ENCODE measurements at regions not wholly inside any gene's neighbourhood (a gene's known extent, or its start where the extent isn't known, plus 50 kb on each side); places are given as distances from the start of the nearest gene placed in this dataset.

- FAIRE-seq (no peak), DNase-seq (peak in 1 of 5 donors; percentile 1)
- H3K4me3 ChIP-seq (ENCODE audit: low read length in 3 of 3): no peak overlapping the region
- TF ChIP-seq CTCF (IDR thresholded peaks at IDR 0.05; ENCODE audit: borderline replicate concordance, extremely low read depth, insufficient read depth): no peak
- intact Hi-C loops (cut with DNase I): no loop called here
- no peaks in the 10 kb centered on the region for H3K27me3 ChIP-seq (ENCODE audit: control insufficient read depth, insufficient read depth, low read length)
- H3K9ac ChIP-seq (ENCODE audit: low read length in 3 of 3): no peak overlapping the region
- H3K27ac ChIP-seq (ENCODE audit: low read depth in 2 of 2, low read length in 2 of 2): no peak overlapping the region
- no peaks in the 10 kb centered on the region for H3K9me3 ChIP-seq (ENCODE audit: control insufficient read depth in 2 of 3, insufficient read depth in 1 of 3, low read length in 3 of 3)
- H3K4me1 ChIP-seq (ENCODE audit: control insufficient read depth in 2 of 3, insufficient read depth in 2 of 3, low read depth in 1 of 3, low read length in 3 of 3): no peaks in the 10 kb centered on the region
- H3K36me3 ChIP-seq (ENCODE audit: control insufficient read depth in 2 of 3, insufficient read depth in 3 of 3, low read length in 3 of 3): no peaks in the 10 kb centered on the region
Observed at GRCh38 chr11:123253223-123253622, 58.2 kb upstream of the CLMP start.

DNA sequence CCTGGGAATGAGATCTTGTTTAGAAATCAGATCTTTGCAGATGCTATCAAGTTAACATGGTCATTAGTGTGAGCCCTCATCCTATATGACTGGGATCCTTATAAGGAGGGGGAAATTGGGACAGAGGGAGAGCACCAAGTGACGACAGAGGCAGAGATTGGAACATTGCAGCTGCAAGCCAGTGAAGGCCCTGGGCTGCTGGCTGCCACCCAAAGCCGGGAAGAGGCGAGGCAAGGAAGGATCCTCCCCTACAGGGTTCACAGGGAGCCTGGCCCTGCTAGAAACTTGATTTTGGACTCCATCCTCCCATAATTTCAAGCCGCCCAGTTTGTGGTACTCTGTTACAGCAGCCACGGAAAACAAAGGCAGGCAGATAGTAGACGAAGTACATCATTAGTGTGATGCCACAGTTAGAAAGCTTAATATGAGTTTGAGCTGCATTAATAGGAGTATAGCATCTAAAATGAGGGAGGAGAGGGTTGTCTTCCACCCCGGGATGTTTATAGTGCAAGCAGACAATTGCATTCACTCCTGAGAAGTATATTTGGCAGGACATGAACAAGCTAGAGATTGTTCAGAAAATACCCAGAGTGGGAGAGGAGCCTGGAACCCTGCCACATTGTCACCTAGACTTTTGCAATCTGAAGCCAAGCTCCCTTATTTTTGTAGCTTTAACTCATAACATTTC lies 56.8 kb upstream of the CLMP start:
- H3K4me3 ChIP-seq (ENCODE audit: low read length in 3 of 3): no peak overlapping the region
- no peaks in the 10 kb centered on the region for H3K4me1 ChIP-seq (ENCODE audit: control insufficient read depth in 2 of 3, insufficient read depth in 2 of 3, low read depth in 1 of 3, low read length in 3 of 3)
- intact Hi-C loops (cut with DNase I): no loop called here
- no peaks in the 10 kb centered on the region for H3K27me3 ChIP-seq (ENCODE audit: control insufficient read depth, insufficient read depth, low read length)
- H3K36me3 ChIP-seq (ENCODE audit: control insufficient read depth in 2 of 3, insufficient read depth in 3 of 3, low read length in 3 of 3): no peaks in the 10 kb centered on the region
- no peak overlapping the region for H3K9ac ChIP-seq (ENCODE audit: low read length in 3 of 3)
- FAIRE-seq (no peak), DNase-seq (peak in 3 of 5 donors; percentile 17 to 92 (median 61))
- no peaks in the 10 kb centered on the region for H3K9me3 ChIP-seq (ENCODE audit: control insufficient read depth in 2 of 3, insufficient read depth in 1 of 3, low read length in 3 of 3)
- TF ChIP-seq CTCF (IDR thresholded peaks at IDR 0.05; ENCODE audit: borderline replicate concordance, extremely low read depth, insufficient read depth): no peak
- H3K27ac ChIP-seq (ENCODE audit: low read depth in 2 of 2, low read length in 2 of 2): no peak overlapping the region

- intact Hi-C loops (cut with DNase I): no loop called here
- no peak for TF ChIP-seq CTCF (IDR thresholded peaks at IDR 0.05; ENCODE audit: borderline replicate concordance, extremely low read depth, insufficient read depth)
- FAIRE-seq (no peak), DNase-seq (no peak)
- H3K9ac ChIP-seq (ENCODE audit: low read length in 3 of 3): no peak overlapping the region
- H3K4me1 ChIP-seq (ENCODE audit: control insufficient read depth in 2 of 3, insufficient read depth in 2 of 3, low read depth in 1 of 3, low read length in 3 of 3): no peaks in the 10 kb centered on the region
- no peaks in the 10 kb centered on the region for H3K27me3 ChIP-seq (ENCODE audit: control insufficient read depth, insufficient read depth, low read length)
- no peaks in the 10 kb centered on the region for H3K9me3 ChIP-seq (ENCODE audit: control insufficient read depth in 2 of 3, insufficient read depth in 1 of 3, low read length in 3 of 3)
- H3K36me3 ChIP-seq (ENCODE audit: control insufficient read depth in 2 of 3, insufficient read depth in 3 of 3, low read length in 3 of 3): no peaks in the 10 kb centered on the region
- H3K4me3 ChIP-seq (ENCODE audit: low read length in 3 of 3): no peak overlapping the region
- H3K27ac ChIP-seq (ENCODE audit: low read depth in 2 of 2, low read length in 2 of 2): no peak overlapping the region
Observed at GRCh38 chr11:123250892-123251656, 56.0 kb upstream of the CLMP start.
